Activated CD8-positive, alpha-beta memory T cell treated with anti-CD3 and anti-CD28 coated beads, Interleukin-2, amount 10 ng/mL, durations not matched to agents 7 days and 5 days (primary cell): ENCODE measurements at regions not wholly inside any gene's neighbourhood (a gene's known extent, or its start where the extent isn't known, plus 50 kb on each side); places are given as distances from the start of the nearest gene placed in this dataset.
"Not testable (repeated sequence)": the region's sequence is repeated elsewhere in the genome, so short reads cannot be mapped to it uniquely, and the experiment has no call there.

Experiments used
- ATAC-seq: fragments of 150-1000 bp; cut with Tn5 transposase; one replicate; pipeline ENCODE4 v1.10.0; 2021; ENCODE audit warnings: moderate library complexity
- CTCF ChIA-PET: fragments of 350-600 bp; sonication (Branson Sonifier 250); formaldehyde crosslinking; loops from one replicate; lab custom pipeline; 2021; ENCODE audit warnings: antibody characterized with exemption; lab: Charles Lee
- DNase-seq: peaks from one replicate; pipeline ENCODE4 v3.0.0-alpha.2; 2020
- H3K27ac Mint-ChIP-seq: one replicate; pipeline ENCODE4 v1.8.0; 2021; ENCODE audit warnings: mild to moderate bottlenecking, mixed read lengths
- H3K27me3 Mint-ChIP-seq: one replicate; pipeline ENCODE4 v1.8.0; 2021; ENCODE audit warnings: mixed read lengths
- H3K36me3 Mint-ChIP-seq: one replicate; pipeline ENCODE4 v1.8.0; 2021; ENCODE audit warnings: mild to moderate bottlenecking, mixed read lengths
- H3K4me1 Mint-ChIP-seq: one replicate; pipeline ENCODE4 v1.8.0; 2021; ENCODE audit warnings: mixed read lengths
- H3K4me3 Mint-ChIP-seq: one replicate; pipeline ENCODE4 v1.8.0; 2021; ENCODE audit warnings: mild to moderate bottlenecking, moderate library complexity, mixed read lengths
- H3K9me3 Mint-ChIP-seq: one replicate; pipeline ENCODE4 v1.8.0; 2022; ENCODE audit warnings: low read depth, mixed read lengths

- peaks cover 14% of the 10 kb centered on the region for H3K9me3 Mint-ChIP-seq
- no peaks in the 10 kb centered on the region for H3K27me3 Mint-ChIP-seq
- ATAC-seq (no peak), DNase-seq (no peak)
- no peaks in the 10 kb centered on the region for H3K4me1 Mint-ChIP-seq
- H3K4me3 Mint-ChIP-seq = no peak overlapping the region
- H3K36me3 Mint-ChIP-seq = no peaks in the 10 kb centered on the region
- CTCF ChIA-PET = no interaction called here
- H3K27ac Mint-ChIP-seq = no peak overlapping the region
Observed at GRCh38 chr4:60884587-60884986, 315.5 kb upstream of the ADGRL3 start.

- H3K4me1 Mint-ChIP-seq = no peaks in the 10 kb centered on the region
- DNase-seq (no peak), ATAC-seq (no peak)
- H3K4me3 Mint-ChIP-seq = no peak overlapping the region
- no peaks in the 10 kb centered on the region for H3K36me3 Mint-ChIP-seq
- CTCF ChIA-PET = no interaction called here
- peaks cover 16% of the 10 kb centered on the region for H3K9me3 Mint-ChIP-seq
- no peak overlapping the region for H3K27ac Mint-ChIP-seq
- no peaks in the 10 kb centered on the region for H3K27me3 Mint-ChIP-seq
Observed at GRCh38 chr4:60885011-60885410, 315.1 kb upstream of the ADGRL3 start.

- CTCF ChIA-PET = no interaction called here
Observed at GRCh38 chr4:60890743-60891142, 309.4 kb upstream of the ADGRL3 start.

DNA sequence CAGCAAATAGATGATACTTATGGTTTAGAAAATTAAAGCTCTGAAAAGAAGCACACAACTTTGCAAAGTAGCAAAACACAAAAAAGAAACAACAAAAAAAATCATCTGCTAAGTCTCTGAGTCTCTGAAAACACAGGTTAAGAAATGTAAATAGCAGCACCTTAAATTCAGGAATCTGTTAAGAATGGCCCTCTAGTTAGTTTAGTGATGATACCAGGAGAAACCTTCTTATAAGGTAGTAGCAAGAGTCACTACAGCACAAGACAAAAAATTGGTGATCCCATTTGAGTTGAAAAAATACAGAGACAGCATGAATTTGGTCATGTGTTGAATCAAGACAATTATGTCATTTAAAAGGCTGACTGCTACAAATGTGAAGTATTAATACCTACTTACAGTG, 308.2 kb upstream of the ADGRL3 start:
- ATAC-seq = no peak
- Mint-ChIP-seq H3K27me3 (no peaks in the 10 kb centered on the region), H3K9me3 (peaks cover 19% of the 10 kb centered on the region), H3K4me3 (no peak overlapping the region), H3K27ac (no peak overlapping the region), H3K36me3 (no peaks in the 10 kb centered on the region), H3K4me1 (no peaks in the 10 kb centered on the region)
- DNase-seq = no peak
- CTCF ChIA-PET = no interaction called here

More at GRCh38 chr4:60890743-60891142, 309.4 kb upstream of the ADGRL3 start:
- no peaks in the 10 kb centered on the region for H3K36me3 Mint-ChIP-seq
- H3K27me3 Mint-ChIP-seq = no peaks in the 10 kb centered on the region
- no peaks in the 10 kb centered on the region for H3K4me1 Mint-ChIP-seq
- H3K4me3 Mint-ChIP-seq = no peak overlapping the region
- H3K9me3 Mint-ChIP-seq = peaks cover 13% of the 10 kb centered on the region
- ATAC-seq = no peak
- no peak for DNase-seq
- H3K27ac Mint-ChIP-seq = no peak overlapping the region

GRCh38 chr4:60897415-60897814, 302.7 kb upstream of the ADGRL3 start:
- H3K4me3 Mint-ChIP-seq = no peak overlapping the region
- CTCF ChIA-PET = no interaction called here
- no peaks in the 10 kb centered on the region for H3K36me3 Mint-ChIP-seq
- ATAC-seq = no peak
- peaks cover 6% of the 10 kb centered on the region for H3K9me3 Mint-ChIP-seq
- no peaks in the 10 kb centered on the region for H3K4me1 Mint-ChIP-seq
- H3K27me3 Mint-ChIP-seq = no peaks in the 10 kb centered on the region
- H3K27ac Mint-ChIP-seq = no peak overlapping the region
- DNase-seq = no peak

- Mint-ChIP-seq H3K27me3 (no peaks in the 10 kb centered on the region), H3K4me1 (no peaks in the 10 kb centered on the region), H3K36me3 (no peaks in the 10 kb centered on the region), H3K9me3 (peaks cover 2% of the 10 kb centered on the region), H3K27ac (no peak overlapping the region), H3K4me3 (no peak overlapping the region)
- DNase-seq = no peak
- CTCF ChIA-PET = no interaction called here
- ATAC-seq = no peak
Observed at GRCh38 chr4:60905162-60905561, 295.0 kb upstream of the ADGRL3 start.

DNA sequence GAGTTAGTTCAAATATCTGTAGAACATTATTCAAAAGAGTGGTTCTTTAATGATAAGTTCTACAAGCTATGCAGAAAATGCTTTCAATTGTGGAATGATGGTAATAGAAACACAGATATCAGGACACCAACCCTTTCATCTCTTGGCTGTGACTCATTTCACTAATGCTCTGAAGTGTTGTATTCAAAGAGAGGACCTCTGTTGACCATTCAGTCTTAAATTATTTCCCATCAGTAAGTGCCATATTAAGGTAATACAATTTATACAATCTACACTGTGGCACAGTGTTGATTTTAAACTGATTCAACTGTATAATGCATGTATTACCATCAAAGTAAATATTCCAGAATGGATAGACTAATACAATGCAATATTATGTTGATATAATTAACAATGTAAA, 289.0 kb upstream of the ADGRL3 start:
- Mint-ChIP-seq H3K4me1 (no peaks in the 10 kb centered on the region), H3K27me3 (no peaks in the 10 kb centered on the region), H3K27ac (no peak overlapping the region), H3K36me3 (no peaks in the 10 kb centered on the region), H3K9me3 (peaks cover 5% of the 10 kb centered on the region), H3K4me3 (no peak overlapping the region)
- DNase-seq (no peak), ATAC-seq (no peak)
- CTCF ChIA-PET = no interaction called here

DNA sequence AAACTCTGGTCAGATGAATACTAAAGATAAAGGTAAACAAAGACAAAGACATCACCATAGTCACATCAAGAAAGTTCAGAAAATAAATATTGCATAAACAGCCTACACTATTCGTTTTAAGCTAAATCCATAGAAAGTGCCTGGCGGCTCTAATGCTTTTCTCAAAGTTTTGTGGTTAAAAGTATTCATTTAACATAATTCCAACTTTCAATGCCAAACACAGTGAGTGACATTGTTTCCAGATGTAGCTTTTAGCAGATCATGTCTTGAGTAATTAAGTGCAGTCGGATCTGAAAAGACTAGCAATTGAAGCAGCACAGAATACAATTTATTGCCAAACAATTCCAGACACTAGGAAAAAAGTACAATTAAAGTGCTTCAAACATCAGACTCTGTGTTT, 287.1 kb upstream of the ADGRL3 start:
- Mint-ChIP-seq H3K36me3 (no peaks in the 10 kb centered on the region), H3K27me3 (no peaks in the 10 kb centered on the region), H3K27ac (no peak overlapping the region), H3K4me1 (no peaks in the 10 kb centered on the region), H3K9me3 (peaks cover 6% of the 10 kb centered on the region), H3K4me3 (no peak overlapping the region)
- ATAC-seq (no peak), DNase-seq (no peak)
- CTCF ChIA-PET = no interaction called here

DNA sequence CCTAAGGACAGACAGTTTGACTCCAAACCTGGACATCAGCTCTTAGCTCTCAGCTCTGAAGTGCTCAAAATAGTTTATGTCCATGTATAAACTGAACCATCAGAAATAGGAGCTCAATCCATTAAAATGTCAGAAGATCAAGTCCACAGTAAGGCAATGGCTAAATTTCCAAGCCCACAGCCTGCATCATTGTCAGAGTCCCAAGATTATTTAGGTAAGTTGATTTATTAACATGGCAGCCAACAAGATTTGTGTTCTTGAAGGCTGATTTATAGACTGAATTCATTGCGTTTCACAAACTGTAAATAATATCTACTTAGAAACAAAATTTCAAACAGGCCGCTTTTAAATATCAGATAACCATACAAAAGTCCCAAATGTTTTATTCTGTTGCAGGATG, 286.5 kb upstream of the ADGRL3 start:
- H3K27ac Mint-ChIP-seq = no peak overlapping the region
- H3K27me3 Mint-ChIP-seq = no peaks in the 10 kb centered on the region
- H3K36me3 Mint-ChIP-seq = no peaks in the 10 kb centered on the region
- DNase-seq (no peak), ATAC-seq (no peak)
- CTCF ChIA-PET = no interaction called here
- H3K4me3 Mint-ChIP-seq = no peak overlapping the region
- H3K9me3 Mint-ChIP-seq = peaks cover 6% of the 10 kb centered on the region
- no peaks in the 10 kb centered on the region for H3K4me1 Mint-ChIP-seq

DNA sequence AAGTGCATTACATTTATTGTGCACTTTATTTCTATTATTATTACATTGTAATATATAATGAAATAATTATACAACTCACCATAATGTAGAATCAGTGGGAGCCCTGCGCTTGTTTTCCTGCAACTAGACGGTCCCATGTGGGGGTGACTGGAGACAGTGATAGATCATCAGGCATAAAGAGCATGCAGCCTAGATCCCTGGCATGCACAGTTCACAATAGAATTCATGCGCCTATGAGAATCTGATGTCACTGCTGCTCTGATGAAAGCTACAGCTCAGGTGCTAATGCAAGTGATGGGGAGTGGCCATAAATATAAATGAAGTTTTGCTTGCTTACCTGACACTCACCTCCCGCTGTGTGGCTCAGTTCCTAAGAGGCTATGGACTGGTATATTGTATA, 278.4 kb upstream of the ADGRL3 start:
- H3K4me1 Mint-ChIP-seq, CTCF ChIA-PET, H3K27me3 Mint-ChIP-seq, H3K4me3 Mint-ChIP-seq, H3K9me3 Mint-ChIP-seq, ATAC-seq, H3K27ac Mint-ChIP-seq, H3K36me3 Mint-ChIP-seq, DNase-seq: not testable (repeated sequence)

- Mint-ChIP-seq H3K27me3 (no peaks in the 10 kb centered on the region), H3K9me3 (peaks cover 3% of the 10 kb centered on the region), H3K4me1 (no peaks in the 10 kb centered on the region), H3K4me3 (no peak overlapping the region), H3K27ac (no peak overlapping the region), H3K36me3 (no peaks in the 10 kb centered on the region)
- DNase-seq = no peak
- CTCF ChIA-PET = no interaction called here
- no peak for ATAC-seq
Observed at GRCh38 chr4:60923075-60923474, 277.1 kb upstream of the ADGRL3 start.

- Mint-ChIP-seq H3K36me3 (no peaks in the 10 kb centered on the region), H3K4me1 (no peaks in the 10 kb centered on the region), H3K4me3 (no peak overlapping the region), H3K27me3 (no peaks in the 10 kb centered on the region), H3K27ac (no peak overlapping the region), H3K9me3 (peaks cover 8% of the 10 kb centered on the region)
- CTCF ChIA-PET = no interaction called here
- no peak for ATAC-seq
- no peak for DNase-seq
Observed at GRCh38 chr4:60926624-60927023, 273.5 kb upstream of the ADGRL3 start.

GRCh38 chr4:60930866-60931265, 269.3 kb upstream of the ADGRL3 start:
- CTCF ChIA-PET = no interaction called here
- Mint-ChIP-seq H3K4me3 (no peak overlapping the region), H3K27ac (no peak overlapping the region), H3K4me1 (no peaks in the 10 kb centered on the region), H3K27me3 (no peaks in the 10 kb centered on the region), H3K9me3 (peaks cover 10% of the 10 kb centered on the region), H3K36me3 (no peaks in the 10 kb centered on the region)
- DNase-seq (no peak), ATAC-seq (no peak)

- ATAC-seq = no peak
- H3K36me3 Mint-ChIP-seq = no peaks in the 10 kb centered on the region
- no peak for DNase-seq
- no peak overlapping the region for H3K27ac Mint-ChIP-seq
- CTCF ChIA-PET = no interaction called here
- peaks cover 2% of the 10 kb centered on the region for H3K9me3 Mint-ChIP-seq
- H3K4me1 Mint-ChIP-seq = no peaks in the 10 kb centered on the region
- no peak overlapping the region for H3K4me3 Mint-ChIP-seq
- no peaks in the 10 kb centered on the region for H3K27me3 Mint-ChIP-seq
Observed at GRCh38 chr4:60934566-60935295, 265.4 kb upstream of the ADGRL3 start.

DNA sequence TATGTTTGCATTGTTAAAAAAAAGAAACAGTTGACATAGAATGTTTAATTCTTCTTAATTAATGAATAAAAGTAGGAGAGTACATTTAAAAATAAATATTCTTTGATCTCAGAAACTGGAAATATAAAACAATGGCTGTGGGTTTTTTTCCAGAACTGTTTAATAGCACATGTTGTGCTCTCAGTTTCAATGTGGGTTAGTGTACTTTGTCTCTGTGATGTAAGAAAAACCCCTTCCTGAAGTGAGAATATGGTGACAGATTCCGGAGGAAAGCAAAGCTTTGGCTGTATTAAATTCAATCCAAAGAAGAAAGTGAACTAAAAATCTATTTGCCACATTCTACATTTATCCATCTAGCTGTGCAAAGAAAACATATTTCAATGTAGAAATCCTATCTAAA, 261.9 kb upstream of the ADGRL3 start:
- Mint-ChIP-seq H3K9me3 (peaks cover 4% of the 10 kb centered on the region), H3K27ac (no peak overlapping the region), H3K27me3 (no peaks in the 10 kb centered on the region), H3K4me3 (no peak overlapping the region), H3K4me1 (no peaks in the 10 kb centered on the region), H3K36me3 (no peaks in the 10 kb centered on the region)
- CTCF ChIA-PET = no interaction called here
- ATAC-seq = no peak
- DNase-seq = no peak
